Adrenal gland (tissue), 9 donors: ENCODE measurements at regions not wholly inside any gene's neighbourhood (a gene's known extent, or its start where the extent isn't known, plus 50 kb on each side); places are given as distances from the start of the nearest gene placed in this dataset.

Source experiments
- DNase-seq, 7 donors: peaks; one replicate each; pipeline ENCODE4 v3.0.0-alpha.2; 2019 to 2020
- H3K27ac ChIP-seq, 5 donors: fragments of 200-600 bp; sonication (generic) in 4 of 5; 1 replicate in 3 of 5; 2 replicates in 2 of 5; pipeline versions ENCODE4 v1.5.1 to v1.8.0; 2016 to 2020; ENCODE audit warnings: mild to moderate bottlenecking in 1 of 5
- H3K27me3 ChIP-seq: fragments of 200-600 bp; 2 replicates; pipeline ENCODE4 v1.8.0; 2021
- H3K36me3 ChIP-seq, 2 donors: fragments of 200-600 bp; replicated peaks in 1 of 2; 1 replicate in 1 of 2; 2 replicates in 1 of 2; pipeline versions ENCODE4 v1.5.1 to v1.8.0; 2018 to 2022
- H3K4me1 ChIP-seq, 2 donors: fragments of 200-600 bp; replicated peaks in 1 of 2; 1 replicate in 1 of 2; 2 replicates in 1 of 2; pipeline versions ENCODE4 v1.5.1 to v1.8.0; 2018 to 2021
- H3K4me3 ChIP-seq, 4 donors: fragments of 200-600 bp; sonication (generic) in 3 of 4; one replicate each; pipeline ENCODE4 v1.5.1; 2016 to 2018
- H3K9me3 ChIP-seq, 3 donors: fragments of 200-600 bp; sonication (generic) in 1 of 3; replicated peaks in 1 of 3; 1 replicate in 2 of 3; 2 replicates in 1 of 3; pipeline versions ENCODE4 v1.5.1 to v1.8.0; 2016 to 2021
- POLR2A ChIP-seq, 2 donors: fragments of 450-650 bp; IDR thresholded peaks; one replicate each; pipeline ENCODE4 v1.6.1; 2017; ENCODE audit warnings: antibody characterized with exemption in 2 of 2, mild to moderate bottlenecking in 2 of 2, moderate library complexity in 1 of 2
- WGBS, 4 donors: extraction: QIAGEN DNeasy Blood & Tissue Kit in 2 of 4; methylation state at CpG; one replicate each; pipeline versions ENCODE4 v1.1.5 to v1.1.7; 2013 to 2017; 5-methylcytosine and 5-hydroxymethylcytosine counted together
- intact Hi-C, 2 donors: fragments of 100-400 bp; cut with DNase I; formaldehyde crosslinking; loops; one replicate each; pipeline versions ENCODE4 v1.14.1 to v1.15.0; 2022 to 2023
- TF ChIP-seq, protein P1 (sequence below), 6 experiments: fragments of 450-650 bp in 4 of 6; fragments of 200-600 bp in 2 of 6; sonication (generic) in 1 of 6; IDR thresholded peaks; 1 replicate in 5 of 6; 2 replicates in 1 of 6; pipeline versions ENCODE4 v1.5.1 to v1.8.0; 2016 to 2021; ENCODE audit warnings: antibody characterized with exemption in 6 of 6, mild to moderate bottlenecking in 2 of 6, moderate library complexity in 1 of 6
- donor health status: healthy with polysubstance abuse.
- donor health status: Bipolar disorder and iron deficiency.
- donor health status: DM: yes; HTN: yes; CAD: no.
- donor health status: DM: no; HTN: no; CAD: no.
- donor health status: DM: no; HTN: no; CAD: no.

DNA sequence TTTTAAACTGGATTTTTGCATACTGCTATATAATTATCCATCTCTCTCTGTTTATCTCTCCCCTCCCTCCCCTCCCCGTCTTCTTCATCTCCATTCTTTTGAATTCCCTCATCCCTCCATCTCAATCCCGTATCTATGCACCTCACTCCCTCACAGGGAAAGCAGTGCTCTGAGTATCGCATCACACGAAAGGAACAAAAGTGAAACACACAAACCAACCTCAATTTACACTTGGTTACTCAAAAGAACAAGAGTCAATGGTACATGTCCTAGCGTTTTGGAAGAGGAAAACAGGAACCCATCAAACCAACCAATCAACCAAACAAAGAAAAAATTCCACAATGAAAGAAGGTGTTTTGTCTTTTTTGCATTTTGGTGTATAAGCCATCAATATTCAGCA, 115.1 kb downstream of the NBPF12 start:
- TF ChIP-seq POLR2A (IDR thresholded peaks at IDR 0.05): no peak
- TF ChIP-seq, protein P1, sequence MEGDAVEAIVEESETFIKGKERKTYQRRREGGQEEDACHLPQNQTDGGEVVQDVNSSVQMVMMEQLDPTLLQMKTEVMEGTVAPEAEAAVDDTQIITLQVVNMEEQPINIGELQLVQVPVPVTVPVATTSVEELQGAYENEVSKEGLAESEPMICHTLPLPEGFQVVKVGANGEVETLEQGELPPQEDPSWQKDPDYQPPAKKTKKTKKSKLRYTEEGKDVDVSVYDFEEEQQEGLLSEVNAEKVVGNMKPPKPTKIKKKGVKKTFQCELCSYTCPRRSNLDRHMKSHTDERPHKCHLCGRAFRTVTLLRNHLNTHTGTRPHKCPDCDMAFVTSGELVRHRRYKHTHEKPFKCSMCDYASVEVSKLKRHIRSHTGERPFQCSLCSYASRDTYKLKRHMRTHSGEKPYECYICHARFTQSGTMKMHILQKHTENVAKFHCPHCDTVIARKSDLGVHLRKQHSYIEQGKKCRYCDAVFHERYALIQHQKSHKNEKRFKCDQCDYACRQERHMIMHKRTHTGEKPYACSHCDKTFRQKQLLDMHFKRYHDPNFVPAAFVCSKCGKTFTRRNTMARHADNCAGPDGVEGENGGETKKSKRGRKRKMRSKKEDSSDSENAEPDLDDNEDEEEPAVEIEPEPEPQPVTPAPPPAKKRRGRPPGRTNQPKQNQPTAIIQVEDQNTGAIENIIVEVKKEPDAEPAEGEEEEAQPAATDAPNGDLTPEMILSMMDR (IDR thresholded peaks at IDR 0.05): no peak
- no peak for DNase-seq
- Histone ChIP-seq H3K9me3 (no peaks in the 10 kb centered on the region), H3K4me1 (no peaks in the 10 kb centered on the region), H3K27ac (no peak overlapping the region), H3K36me3 (no peaks in the 10 kb centered on the region), H3K27me3 (no peaks in the 10 kb centered on the region), H3K4me3 (no peak overlapping the region)
- intact Hi-C loops: no loop called here
- 78 to 83% (median 82%) methylated on average over 5 of the region's 5 CpGs for WGBS, 4 donors

DNA sequence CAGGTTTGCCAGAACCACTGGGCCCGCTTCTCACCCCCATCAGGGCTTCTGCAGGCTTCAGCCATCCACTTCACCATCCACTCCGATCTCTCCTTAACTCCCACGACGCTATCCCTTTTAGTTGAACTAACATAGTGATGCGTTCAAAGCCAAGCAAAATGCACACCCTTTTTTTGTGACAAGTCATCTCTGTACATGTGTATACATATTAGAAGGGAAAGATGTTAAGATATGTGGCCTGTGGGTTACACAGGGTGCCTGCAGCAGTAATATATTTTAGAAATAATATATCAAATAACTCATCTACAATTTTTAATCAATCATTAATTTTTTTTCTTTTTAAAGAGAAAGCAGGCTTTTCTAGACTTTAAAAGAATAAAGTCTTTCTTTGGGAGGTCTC, 114.6 kb downstream of the NBPF12 start:
- Histone ChIP-seq H3K36me3 (no peaks in the 10 kb centered on the region), H3K4me3 (no peak overlapping the region)
- 81 to 84% (median 82%) methylated on average over 5 of the region's 5 CpGs for WGBS, 4 donors

DNA sequence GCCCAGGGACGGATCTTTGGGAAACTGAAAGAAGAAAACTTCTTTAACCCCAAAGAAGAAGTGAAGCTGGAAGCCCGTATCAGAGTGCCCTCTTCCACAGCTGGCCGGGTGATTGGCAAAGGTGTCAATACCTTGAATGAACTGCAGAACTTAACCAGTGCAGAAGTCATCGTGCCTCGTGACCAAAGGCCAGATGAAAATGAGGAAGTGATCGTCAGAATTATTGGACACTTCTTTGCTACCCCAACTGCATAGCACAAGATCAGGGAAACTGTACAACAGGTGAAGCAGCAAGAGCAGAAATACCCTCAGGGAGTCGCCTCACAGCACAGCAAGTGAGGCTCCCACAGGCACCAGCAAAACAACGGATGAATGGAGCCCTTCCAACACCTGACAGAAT, 114.0 kb downstream of the NBPF12 start:
- Histone ChIP-seq H3K36me3 (no peaks in the 10 kb centered on the region), H3K4me3 (no peak overlapping the region), H3K27ac (no peak overlapping the region), H3K27me3 (no peaks in the 10 kb centered on the region), H3K9me3 (no peaks in the 10 kb centered on the region), H3K4me1 (no peaks in the 10 kb centered on the region)
- DNase-seq: no peak
- TF ChIP-seq, protein P1 (IDR thresholded peaks at IDR 0.05): no peak
- no peak for TF ChIP-seq POLR2A (IDR thresholded peaks at IDR 0.05)
- WGBS, 4 donors: 68 to 88% (median 75%) methylated on average over 8 of the region's 8 CpGs
- intact Hi-C loops: no loop called here

More for the DNA sequence above, 114.6 kb downstream of the NBPF12 start:
- no peak for DNase-seq
- intact Hi-C loops: no loop called here
- Histone ChIP-seq H3K4me1 (no peaks in the 10 kb centered on the region), H3K27ac (no peak overlapping the region), H3K27me3 (no peaks in the 10 kb centered on the region), H3K9me3 (no peaks in the 10 kb centered on the region)
- no peak for TF ChIP-seq POLR2A (IDR thresholded peaks at IDR 0.05)
- TF ChIP-seq, protein P1 (IDR thresholded peaks at IDR 0.05): no peak

DNA sequence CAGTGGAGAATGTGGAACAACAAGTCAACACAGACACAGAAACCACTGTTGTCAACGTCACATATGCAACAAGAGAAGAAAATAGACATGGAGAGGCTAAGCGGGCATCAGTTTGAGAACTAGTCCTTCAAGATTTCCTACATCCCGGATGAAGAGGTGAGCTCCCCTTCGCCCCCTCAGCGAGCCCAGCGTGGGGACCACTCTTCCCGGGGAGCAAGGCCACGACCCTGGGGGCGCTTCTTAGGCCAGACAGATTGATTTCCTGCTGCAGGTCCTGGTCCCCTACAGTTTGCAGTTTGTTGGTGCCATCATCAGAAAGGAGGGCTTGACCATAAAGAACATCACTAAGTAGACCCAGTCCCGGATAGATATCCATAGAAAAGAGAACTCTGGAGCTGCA, 113.0 kb downstream of the NBPF12 start:
- no peak overlapping the region for H3K4me3 ChIP-seq
- H3K36me3 ChIP-seq: no peaks in the 10 kb centered on the region
- 76 to 85% (median 81%) methylated on average over 10 of the region's 10 CpGs for WGBS, 4 donors
- no peak overlapping the region for H3K27ac ChIP-seq
- H3K27me3 ChIP-seq: no peaks in the 10 kb centered on the region
- intact Hi-C loops: no loop called here
- DNase-seq: no peak
- H3K4me1 ChIP-seq: no peaks in the 10 kb centered on the region
- TF ChIP-seq POLR2A (IDR thresholded peaks at IDR 0.05): no peak
- TF ChIP-seq, protein P1 (IDR thresholded peaks at IDR 0.05): no peak
- H3K9me3 ChIP-seq: no peaks in the 10 kb centered on the region
